T-helper 1 cell treated with Interleukin-12 subunit alpha and Interleukin-12 subunit beta and Interleukin-4 antibody, amounts not matched to agents 30 ng/mL and 1 ng/mL, for 36 hours (primary cell): ENCODE measurements at regions not wholly inside any gene's neighbourhood (a gene's known extent, or its start where the extent isn't known, plus 50 kb on each side); places are given as distances from the start of the nearest gene placed in this dataset.

Experiments used
- intact Hi-C: fragments of 100-400 bp; cut with micrococcal nuclease; formaldehyde crosslinking; loops from one replicate; pipeline ENCODE4 v1.15.1; 2024

DNA sequence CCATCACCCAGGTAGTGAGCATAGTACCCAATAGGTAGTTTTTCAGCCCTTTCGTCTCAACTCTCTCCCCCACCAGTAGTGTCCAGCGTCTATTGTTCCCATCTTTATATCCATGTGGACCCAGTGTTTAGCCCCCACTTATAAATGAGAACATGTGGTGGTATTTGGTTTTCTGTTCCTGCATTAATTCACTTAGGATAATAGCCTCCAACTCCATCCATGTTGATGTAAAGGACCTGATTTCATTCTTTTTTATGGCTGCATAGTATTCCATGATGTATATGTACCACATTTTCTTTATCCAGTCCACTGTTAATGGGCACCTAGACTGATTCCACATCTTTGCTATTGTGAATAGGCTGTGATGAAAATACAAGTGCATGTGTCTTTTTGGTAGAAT lies 51.3 kb downstream of the NACA2 start:
- intact Hi-C loops = loop anchor here (10.0 kb wide), 1 partner anchor 565 kb away; no protein-coding TSS in a partner anchor

DNA sequence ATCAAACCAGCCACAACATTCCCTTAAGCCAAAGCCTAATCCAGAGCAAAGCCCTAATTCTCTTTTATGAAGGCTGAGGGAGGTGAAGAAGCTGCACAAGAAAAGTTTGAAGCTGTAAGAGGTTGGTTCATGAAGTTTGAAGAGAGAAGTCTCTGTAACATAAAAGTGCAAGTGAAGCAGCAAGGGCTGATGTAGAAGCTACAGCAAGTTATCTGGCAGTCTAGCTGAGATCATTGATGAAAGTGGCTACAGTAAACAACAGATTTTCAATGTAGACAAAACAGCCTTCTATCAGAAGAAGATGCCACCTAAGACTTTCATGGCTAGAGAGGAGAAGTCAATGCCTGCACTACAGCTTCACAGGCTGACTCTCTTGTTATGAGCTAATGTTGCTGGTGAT lies 52.5 kb downstream of the NACA2 start:
- intact Hi-C loops = loop anchor here (10.0 kb wide), 1 partner anchor 564 kb away; no protein-coding TSS in a partner anchor

DNA sequence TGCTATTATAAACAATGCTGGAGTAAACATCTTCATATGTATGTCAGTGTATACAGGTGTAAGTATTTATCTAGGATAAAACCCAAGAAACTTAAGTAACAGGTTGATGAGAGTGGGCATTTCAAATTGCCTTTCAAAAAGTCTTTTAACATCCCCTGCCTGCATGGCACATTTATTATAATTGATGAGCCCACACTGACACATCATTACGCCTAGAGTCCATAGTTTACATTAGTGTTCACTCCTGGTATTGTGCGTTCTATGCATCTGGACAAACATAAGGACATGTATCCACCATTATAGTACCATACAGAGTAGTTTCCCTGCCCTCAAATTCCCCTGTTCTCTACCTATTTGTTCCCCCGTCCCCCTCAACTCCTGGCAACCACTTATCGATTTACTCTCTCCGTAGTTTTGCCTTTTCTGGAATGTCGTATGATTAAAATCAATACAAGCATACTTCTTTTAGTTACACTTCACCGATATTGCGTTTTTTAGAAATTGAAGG lies 53.7 kb downstream of the NACA2 start:
- intact Hi-C loops = loop anchor here (10.0 kb wide), 1 partner anchor 563 kb away; no protein-coding TSS in a partner anchor

- intact Hi-C loops = loop anchor here (10.0 kb wide), 1 partner anchor 562 kb away; no protein-coding TSS in a partner anchor
Observed at GRCh38 chr17:61536422-61536955, 54.5 kb downstream of the NACA2 start.
